Activated CD4-positive, alpha-beta T cell treated with anti-CD3 and anti-CD28 coated beads, Interleukin-2, amount 10 ng/mL, durations not matched to agents 24 days and 14 days (primary cell): ENCODE measurements at regions not wholly inside any gene's neighbourhood (a gene's known extent, or its start where the extent isn't known, plus 50 kb on each side); places are given as distances from the start of the nearest gene placed in this dataset.

Source experiments
- DNase-seq: peaks from one replicate; pipeline ENCODE4 v3.0.0; 2022
- H3K27ac Mint-ChIP-seq: one replicate; pipeline ENCODE4 v1.8.0; 2022; ENCODE audit warnings: mild to moderate bottlenecking, mixed read lengths
- H3K27me3 Mint-ChIP-seq: one replicate; pipeline ENCODE4 v1.8.0; 2022; ENCODE audit warnings: mixed read lengths
- H3K36me3 Mint-ChIP-seq: one replicate; pipeline ENCODE4 v1.8.0; 2022; ENCODE audit warnings: low read depth, mild to moderate bottlenecking, mixed read lengths
- H3K4me1 Mint-ChIP-seq: one replicate; pipeline ENCODE4 v1.8.0; 2021; ENCODE audit warnings: mixed read lengths
- H3K4me3 Mint-ChIP-seq: one replicate; pipeline ENCODE4 v1.8.0; 2022; ENCODE audit warnings: mild to moderate bottlenecking, moderate library complexity, mixed read lengths
- H3K9me3 Mint-ChIP-seq: one replicate; pipeline ENCODE4 v1.8.0; 2021; ENCODE audit warnings: mixed read lengths
- intact Hi-C: fragments of 100-400 bp; cut with micrococcal nuclease; formaldehyde crosslinking; loops from one replicate; pipeline ENCODE4 v1.15.1; 2023

- Mint-ChIP-seq H3K27ac (no peak overlapping the region), H3K36me3 (no peaks in the 10 kb centered on the region), H3K4me1 (no peaks in the 10 kb centered on the region), H3K27me3 (no peaks in the 10 kb centered on the region), H3K9me3 (no peaks in the 10 kb centered on the region), H3K4me3 (no peak overlapping the region)
- intact Hi-C loops = no loop called here
- no peak for DNase-seq
These were observed 509.2 kb downstream of the TDRD15 start for GRCh38 chr2:21633015-21633414.

GRCh38 chr2:21633466-21633865 is 509.7 kb downstream of the TDRD15 start:
- no peak for DNase-seq
- Mint-ChIP-seq H3K27ac (no peak overlapping the region), H3K4me1 (no peaks in the 10 kb centered on the region), H3K9me3 (no peaks in the 10 kb centered on the region), H3K4me3 (no peak overlapping the region), H3K36me3 (no peaks in the 10 kb centered on the region), H3K27me3 (no peaks in the 10 kb centered on the region)
- intact Hi-C loops = no loop called here

- no peaks in the 10 kb centered on the region for H3K27me3 Mint-ChIP-seq
- no peak overlapping the region for H3K27ac Mint-ChIP-seq
- no peaks in the 10 kb centered on the region for H3K4me1 Mint-ChIP-seq
- H3K36me3 Mint-ChIP-seq = no peaks in the 10 kb centered on the region
- DNase-seq = no peak
- intact Hi-C loops = no loop called here
- H3K9me3 Mint-ChIP-seq = no peaks in the 10 kb centered on the region
- H3K4me3 Mint-ChIP-seq = no peak overlapping the region
These were observed 510.1 kb downstream of the TDRD15 start for GRCh38 chr2:21633911-21634310.

GRCh38 chr2:21640046-21640445 is 516.3 kb downstream of the TDRD15 start:
- intact Hi-C loops = no loop called here
- DNase-seq = no peak
- H3K4me3 Mint-ChIP-seq = no peak overlapping the region
- no peaks in the 10 kb centered on the region for H3K4me1 Mint-ChIP-seq
- peaks cover 5% of the 10 kb centered on the region for H3K9me3 Mint-ChIP-seq
- H3K27ac Mint-ChIP-seq = no peak overlapping the region
- H3K36me3 Mint-ChIP-seq = no peaks in the 10 kb centered on the region
- H3K27me3 Mint-ChIP-seq = no peaks in the 10 kb centered on the region

DNA sequence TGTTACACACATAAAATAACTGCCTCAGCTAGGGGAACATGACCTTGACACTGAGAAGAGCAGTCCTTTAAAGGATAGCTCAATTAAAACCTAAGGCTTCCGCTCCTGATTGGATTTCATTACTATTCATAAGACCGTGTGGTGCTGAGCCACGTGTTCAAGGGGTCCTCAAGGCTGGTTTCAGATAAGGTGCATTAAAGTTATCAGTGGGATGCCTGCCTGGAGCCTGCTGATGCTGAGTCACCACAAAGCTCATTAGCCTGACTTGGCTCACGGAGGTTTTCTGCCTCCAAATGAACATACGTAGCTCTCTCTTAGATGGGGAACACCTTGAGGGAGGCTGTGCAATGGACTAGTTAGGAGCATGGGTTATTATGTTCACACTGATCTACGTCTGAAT is 518.9 kb downstream of the TDRD15 start:
- no peaks in the 10 kb centered on the region for H3K36me3 Mint-ChIP-seq
- no peak for DNase-seq
- H3K9me3 Mint-ChIP-seq = peaks cover 5% of the 10 kb centered on the region
- no peak overlapping the region for H3K4me3 Mint-ChIP-seq
- H3K27me3 Mint-ChIP-seq = no peaks in the 10 kb centered on the region
- intact Hi-C loops = no loop called here
- no peak overlapping the region for H3K27ac Mint-ChIP-seq
- no peaks in the 10 kb centered on the region for H3K4me1 Mint-ChIP-seq

GRCh38 chr2:21643180-21643579 is 519.4 kb downstream of the TDRD15 start:
- no peak for DNase-seq
- Mint-ChIP-seq H3K4me3 (no peak overlapping the region), H3K4me1 (no peaks in the 10 kb centered on the region), H3K27ac (no peak overlapping the region), H3K27me3 (no peaks in the 10 kb centered on the region), H3K9me3 (peaks cover 5% of the 10 kb centered on the region), H3K36me3 (no peaks in the 10 kb centered on the region)
- intact Hi-C loops = no loop called here

DNA sequence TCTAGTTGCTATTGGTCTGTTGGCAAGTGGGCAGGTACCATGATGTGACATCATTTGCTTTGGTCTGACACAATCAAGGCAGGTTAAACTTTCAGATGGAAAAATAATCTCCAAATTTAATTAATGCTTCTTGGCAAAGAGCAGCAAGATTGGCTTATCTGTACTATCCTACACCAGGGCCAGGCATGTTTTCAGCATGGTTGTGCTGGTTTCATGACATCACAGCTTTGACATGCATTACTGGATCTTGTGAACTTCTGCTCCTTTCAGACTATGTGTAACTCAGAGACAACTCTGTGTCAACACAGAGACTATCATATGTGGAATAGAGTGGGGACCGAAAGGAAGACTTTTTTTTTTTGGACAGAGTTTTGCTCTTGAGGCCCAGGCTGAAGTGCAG is 520.5 kb downstream of the TDRD15 start:
- DNase-seq = no peak
- no peaks in the 10 kb centered on the region for H3K27me3 Mint-ChIP-seq
- no peaks in the 10 kb centered on the region for H3K4me1 Mint-ChIP-seq
- H3K9me3 Mint-ChIP-seq = peaks cover 5% of the 10 kb centered on the region
- H3K36me3 Mint-ChIP-seq = no peaks in the 10 kb centered on the region
- H3K27ac Mint-ChIP-seq = no peak overlapping the region
- intact Hi-C loops = no loop called here
- no peak overlapping the region for H3K4me3 Mint-ChIP-seq

- intact Hi-C loops = no loop called here
- Mint-ChIP-seq H3K4me1 (no peaks in the 10 kb centered on the region), H3K27me3 (no peaks in the 10 kb centered on the region), H3K36me3 (no peaks in the 10 kb centered on the region), H3K4me3 (no peak overlapping the region), H3K9me3 (no peaks in the 10 kb centered on the region), H3K27ac (no peak overlapping the region)
- DNase-seq = no peak
These were observed 522.6 kb downstream of the TDRD15 start for GRCh38 chr2:21646345-21646744.

GRCh38 chr2:21650569-21650968 is 526.8 kb downstream of the TDRD15 start:
- Mint-ChIP-seq H3K9me3 (no peaks in the 10 kb centered on the region), H3K27me3 (no peaks in the 10 kb centered on the region), H3K4me1 (no peaks in the 10 kb centered on the region), H3K27ac (no peak overlapping the region), H3K36me3 (no peaks in the 10 kb centered on the region), H3K4me3 (no peak overlapping the region)
- DNase-seq = no peak
- intact Hi-C loops = no loop called here

GRCh38 chr2:21655136-21655535 is 531.4 kb downstream of the TDRD15 start:
- Mint-ChIP-seq H3K9me3 (no peaks in the 10 kb centered on the region), H3K27me3 (no peaks in the 10 kb centered on the region), H3K27ac (no peak overlapping the region), H3K4me1 (no peaks in the 10 kb centered on the region), H3K36me3 (no peaks in the 10 kb centered on the region), H3K4me3 (no peak overlapping the region)
- intact Hi-C loops = no loop called here
- no peak for DNase-seq

- Mint-ChIP-seq H3K9me3 (no peaks in the 10 kb centered on the region), H3K36me3 (no peaks in the 10 kb centered on the region), H3K27ac (no peak overlapping the region), H3K27me3 (no peaks in the 10 kb centered on the region), H3K4me3 (no peak overlapping the region), H3K4me1 (no peaks in the 10 kb centered on the region)
- intact Hi-C loops = no loop called here
- no peak for DNase-seq
These were observed 532.7 kb downstream of the TDRD15 start for GRCh38 chr2:21656330-21657075.

- no peak overlapping the region for H3K27ac Mint-ChIP-seq
- H3K9me3 Mint-ChIP-seq = no peaks in the 10 kb centered on the region
- no peaks in the 10 kb centered on the region for H3K4me1 Mint-ChIP-seq
- H3K36me3 Mint-ChIP-seq = no peaks in the 10 kb centered on the region
- no peaks in the 10 kb centered on the region for H3K27me3 Mint-ChIP-seq
- no peak overlapping the region for H3K4me3 Mint-ChIP-seq
- intact Hi-C loops = no loop called here
- DNase-seq = no peak
These were observed 533.7 kb downstream of the TDRD15 start for GRCh38 chr2:21657445-21657844.

GRCh38 chr2:21658269-21658668 is 534.5 kb downstream of the TDRD15 start:
- Mint-ChIP-seq H3K4me3 (no peak overlapping the region), H3K36me3 (no peaks in the 10 kb centered on the region), H3K9me3 (no peaks in the 10 kb centered on the region), H3K4me1 (no peaks in the 10 kb centered on the region), H3K27ac (no peak overlapping the region), H3K27me3 (no peaks in the 10 kb centered on the region)
- intact Hi-C loops = no loop called here
- no peak for DNase-seq

- intact Hi-C loops = no loop called here
- Mint-ChIP-seq H3K27me3 (no peaks in the 10 kb centered on the region), H3K4me1 (no peaks in the 10 kb centered on the region), H3K27ac (no peak overlapping the region), H3K9me3 (no peaks in the 10 kb centered on the region), H3K4me3 (no peak overlapping the region), H3K36me3 (no peaks in the 10 kb centered on the region)
- DNase-seq = no peak
These were observed 535.2 kb downstream of the TDRD15 start for GRCh38 chr2:21658907-21659477.

GRCh38 chr2:21664083-21664482 is 540.3 kb downstream of the TDRD15 start:
- Mint-ChIP-seq H3K4me1 (no peaks in the 10 kb centered on the region), H3K9me3 (peaks cover 7% of the 10 kb centered on the region), H3K27me3 (no peaks in the 10 kb centered on the region), H3K4me3 (no peak overlapping the region), H3K27ac (no peak overlapping the region), H3K36me3 (no peaks in the 10 kb centered on the region)
- no peak for DNase-seq
- intact Hi-C loops = no loop called here
